HG03108 (cell line): ENCODE measurements at regions not wholly inside any gene's neighbourhood (a gene's known extent, or its start where the extent isn't known, plus 50 kb on each side); places are given as distances from the start of the nearest gene placed in this dataset.

Source experiments
- ATAC-seq: cut with Tn5 transposase; IDR thresholded peaks from one replicate; pipeline ENCODE4 v1.9.1; 2021; ENCODE audit warnings: moderate library complexity; ENCODE audit not compliant: unreplicated experiment

DNA sequence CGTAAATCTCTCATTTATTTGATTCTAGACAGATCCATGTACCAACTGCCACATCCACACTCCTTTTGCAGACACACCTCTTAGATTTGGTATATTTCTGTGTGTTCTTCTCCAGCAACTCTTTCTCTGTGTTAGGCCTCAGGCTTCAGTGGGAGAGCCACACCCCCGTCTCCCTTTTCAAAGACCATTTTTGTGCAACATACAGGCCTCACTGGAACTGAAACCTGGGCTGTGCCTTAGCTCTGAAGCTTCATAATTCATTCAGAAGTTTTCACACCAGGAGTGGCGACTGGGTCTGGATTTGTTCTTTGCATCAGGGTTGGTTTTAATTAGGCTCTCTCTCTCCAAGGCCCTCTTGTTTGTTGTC is 170.2 kb downstream of the THBS2 start:
- no peak for ATAC-seq

DNA sequence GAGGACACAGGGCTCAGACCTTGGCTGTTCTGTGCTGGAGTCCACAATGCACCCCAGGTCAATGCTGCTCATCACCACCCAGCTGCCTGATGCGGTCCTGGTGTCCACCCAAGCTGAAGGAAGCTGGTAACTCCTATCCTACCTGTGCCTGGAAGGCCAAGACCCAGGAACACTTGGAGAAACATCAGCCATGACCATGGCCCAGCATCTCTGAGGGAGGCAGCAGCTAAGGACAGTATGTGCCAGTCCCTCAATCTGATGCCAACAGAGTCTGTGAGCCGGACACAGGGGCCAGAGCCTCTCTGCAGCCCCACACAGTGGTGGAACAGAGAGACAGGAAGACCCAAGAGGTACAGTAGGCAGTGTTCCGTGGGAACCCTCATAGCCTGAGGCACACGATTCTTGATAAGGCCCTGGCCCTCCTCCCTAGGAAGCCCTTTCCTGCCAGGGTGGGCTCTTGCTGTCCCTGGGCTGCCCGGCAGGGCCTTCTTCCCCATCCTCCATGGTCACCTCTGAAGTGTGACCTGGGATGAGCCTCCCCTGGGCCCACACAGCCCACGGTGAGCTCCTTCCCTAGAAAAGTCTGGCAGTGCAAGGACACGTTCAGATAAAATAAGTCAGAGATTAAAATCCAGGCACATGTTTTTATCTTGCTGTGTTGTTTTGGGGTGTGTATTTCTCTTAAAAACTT is 170.7 kb downstream of the THBS2 start:
- no peak for ATAC-seq

DNA sequence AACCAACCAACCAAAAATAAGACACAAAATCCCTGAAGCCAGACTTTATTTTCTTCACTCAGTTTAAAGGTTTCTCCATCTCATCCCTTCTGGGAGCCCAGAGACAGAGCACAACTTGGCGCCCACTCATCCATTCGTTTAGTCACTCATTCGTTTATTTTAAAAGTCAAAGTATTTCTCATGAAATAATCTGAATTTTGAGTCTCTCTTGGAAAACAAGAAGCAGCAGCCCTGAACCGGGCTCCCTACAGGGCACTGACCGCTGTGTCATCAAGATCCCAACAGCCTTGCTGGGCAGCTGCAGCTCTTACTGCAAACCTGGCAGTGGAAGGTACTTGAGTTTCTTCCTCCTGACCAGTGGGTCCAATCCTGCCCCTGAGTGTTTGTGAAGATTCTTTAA is 171.6 kb downstream of the THBS2 start:
- no peak for ATAC-seq

DNA sequence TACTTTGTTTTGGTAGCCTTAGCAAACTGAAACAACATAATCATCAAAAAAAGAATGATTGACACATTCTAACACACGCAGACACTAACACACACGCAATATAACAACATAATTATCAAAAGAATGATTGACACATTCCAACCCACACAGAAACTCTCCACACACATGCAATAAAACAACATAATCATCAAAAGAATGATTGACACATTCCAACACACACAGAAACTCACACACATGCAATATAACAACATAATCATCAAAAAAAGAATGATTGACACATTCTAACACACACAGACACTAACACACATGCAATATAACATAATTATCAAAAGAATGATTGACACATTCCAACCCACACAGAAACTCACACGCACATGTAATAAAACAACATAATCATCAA is 172.4 kb downstream of the THBS2 start:
- no peak for ATAC-seq

DNA sequence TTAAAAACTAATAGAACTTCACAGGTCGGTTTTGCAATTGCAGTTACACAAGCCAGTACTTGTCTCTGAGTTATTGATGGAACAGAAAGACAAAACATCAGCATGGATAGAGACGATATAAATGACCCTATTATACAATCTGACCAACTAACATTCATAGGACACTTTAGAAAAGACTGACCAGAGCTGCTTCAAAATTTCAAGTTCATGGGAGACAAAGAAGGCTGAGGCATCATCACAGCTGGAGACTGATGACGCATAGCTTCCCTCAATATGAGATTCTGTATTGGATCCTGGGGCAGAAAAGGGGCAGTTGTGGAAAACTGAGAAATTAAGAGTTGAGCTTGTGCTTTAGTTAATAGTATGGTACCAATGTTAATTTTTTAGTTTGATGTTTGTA is 174.0 kb downstream of the THBS2 start:
- no peak for ATAC-seq

DNA sequence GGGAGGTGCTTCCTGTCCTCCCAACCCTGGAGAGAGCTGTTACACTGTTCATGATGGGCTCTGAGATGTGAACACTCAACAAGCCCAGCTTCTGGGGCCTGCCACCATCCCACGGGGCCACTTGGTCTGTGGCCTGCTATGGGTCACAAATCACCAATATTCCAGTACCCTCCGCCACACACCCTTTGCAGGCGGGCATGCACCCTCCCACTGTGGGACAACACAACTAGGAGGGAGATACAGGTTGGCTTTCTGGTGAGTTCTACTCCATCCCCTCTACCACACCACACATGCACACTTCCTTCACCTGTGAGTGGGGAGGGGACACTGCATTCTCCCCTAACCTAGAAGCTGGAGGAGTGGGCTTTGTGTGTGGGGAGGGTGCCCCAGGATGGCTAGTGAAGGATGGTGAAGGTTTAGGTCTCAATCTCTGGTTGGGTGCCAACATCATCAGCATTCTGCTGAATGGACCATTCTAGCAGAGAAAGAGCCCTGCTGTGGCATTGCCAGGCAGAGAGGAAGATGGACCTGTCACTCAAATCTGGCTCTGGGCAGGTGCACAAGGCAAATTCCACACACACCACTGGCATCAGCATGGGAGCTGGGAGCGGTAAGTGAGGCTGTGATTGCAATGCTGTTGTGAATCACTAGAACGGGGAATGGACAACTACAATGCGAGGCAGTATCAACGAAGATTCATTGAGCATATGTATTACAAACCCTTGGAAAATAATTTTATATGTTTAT is 175.1 kb downstream of the THBS2 start:
- no peak for ATAC-seq

DNA sequence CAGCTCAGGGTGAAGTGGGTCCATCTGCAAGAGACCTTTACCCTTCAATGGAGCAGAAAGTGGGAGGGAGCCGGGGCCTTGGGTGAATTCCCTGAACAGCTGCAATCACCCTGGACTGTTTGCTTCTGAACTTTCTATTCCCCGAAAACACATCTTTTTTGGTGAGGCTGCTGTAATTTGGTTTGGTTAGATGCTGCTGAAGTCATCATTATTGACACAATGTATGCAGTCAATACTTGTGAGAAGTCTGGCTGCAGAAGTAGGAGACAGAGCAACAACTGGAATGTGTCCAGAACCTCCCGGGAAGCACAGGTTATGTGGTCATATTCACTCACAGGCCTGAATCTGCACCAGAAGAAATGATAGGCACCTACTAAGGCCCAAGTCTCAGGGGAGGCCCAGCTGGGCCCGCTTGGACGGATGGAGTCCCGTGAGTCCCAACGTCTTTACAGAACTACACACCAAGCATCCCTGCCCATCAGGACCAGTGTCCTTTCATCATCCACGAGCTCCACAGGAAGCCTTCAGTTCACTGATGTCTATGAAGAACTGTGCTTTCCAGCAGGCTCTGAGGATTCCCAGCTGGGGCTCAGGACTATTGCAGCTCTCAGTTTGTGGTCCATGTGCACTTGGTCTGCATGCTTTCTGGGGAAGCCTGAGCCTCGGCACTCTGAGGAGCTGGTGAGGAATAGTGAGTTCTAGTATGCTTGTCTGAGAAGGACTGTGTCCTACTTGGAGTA is 177.6 kb downstream of the THBS2 start:
- ATAC-seq: no peak

DNA sequence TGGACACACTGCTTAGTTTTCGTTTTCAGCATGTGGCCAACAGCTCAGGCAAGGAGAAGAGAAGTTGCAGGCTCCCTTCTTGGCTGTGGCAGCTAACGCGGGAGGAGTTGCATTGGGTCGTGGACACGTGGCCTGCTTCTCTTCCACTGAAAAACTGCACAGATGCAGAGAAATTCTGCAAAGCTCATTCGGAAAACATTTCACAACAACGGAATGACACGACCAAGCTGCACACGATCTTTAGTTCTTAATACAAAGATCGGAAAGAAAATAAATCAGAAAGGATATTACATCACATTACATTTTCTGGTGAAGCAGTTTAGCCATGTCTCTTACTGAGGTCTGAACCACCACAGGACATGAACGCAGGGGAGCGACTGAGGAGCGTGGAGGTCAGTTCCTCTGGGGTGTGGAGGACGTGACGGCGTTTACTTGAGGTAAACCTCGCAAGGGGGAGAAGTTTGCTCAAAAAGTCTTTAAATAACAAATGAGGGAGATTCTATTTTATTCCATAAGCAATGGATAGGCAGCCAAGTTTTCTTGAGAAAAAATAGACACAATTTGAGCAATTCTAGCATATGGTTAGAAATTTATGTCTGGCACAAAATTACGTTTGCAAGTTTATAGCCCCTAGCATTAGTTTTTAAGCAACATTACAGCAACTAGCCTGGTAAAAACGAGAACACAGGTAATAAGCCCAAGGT is 178.3 kb downstream of the THBS2 start:
- no peak for ATAC-seq

DNA sequence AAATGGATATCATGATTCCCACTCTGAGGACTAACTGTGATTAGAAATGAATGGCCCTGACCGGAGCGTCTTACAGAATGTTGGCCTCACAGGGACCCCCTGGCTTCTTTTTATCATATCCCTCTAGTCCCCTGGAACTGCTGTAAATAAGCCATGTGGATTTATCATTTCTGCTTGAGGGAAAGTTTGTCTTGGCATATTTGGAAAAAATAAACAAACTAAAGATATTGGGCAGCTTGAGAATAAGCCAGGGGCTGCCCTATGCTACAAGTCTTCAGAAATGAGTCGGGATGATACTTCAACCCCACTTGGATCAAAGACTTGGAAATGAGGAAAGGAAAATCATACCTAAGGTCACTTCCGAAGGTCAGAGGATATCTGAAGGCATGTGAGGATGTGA is 179.1 kb downstream of the THBS2 start:
- ATAC-seq: no peak

DNA sequence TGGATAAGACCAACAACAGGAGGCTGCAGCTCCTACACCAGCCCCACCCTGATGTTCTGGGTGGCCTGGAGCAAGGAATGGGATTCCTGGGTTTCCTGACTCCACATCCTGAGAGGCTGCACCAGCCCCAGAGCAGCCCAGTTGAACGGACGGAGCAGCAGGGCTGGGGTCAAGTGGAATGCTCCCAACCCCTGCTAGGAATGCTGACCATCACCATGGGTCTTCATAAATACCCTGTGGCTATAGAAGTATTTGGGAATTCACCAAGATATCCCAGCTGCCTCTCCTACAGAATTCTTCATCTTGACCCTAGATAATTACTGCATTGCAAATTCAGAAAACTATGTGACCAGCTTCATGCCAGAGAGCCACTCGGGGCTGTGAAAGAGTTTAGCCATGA is 180.3 kb downstream of the THBS2 start:
- no peak for ATAC-seq

DNA sequence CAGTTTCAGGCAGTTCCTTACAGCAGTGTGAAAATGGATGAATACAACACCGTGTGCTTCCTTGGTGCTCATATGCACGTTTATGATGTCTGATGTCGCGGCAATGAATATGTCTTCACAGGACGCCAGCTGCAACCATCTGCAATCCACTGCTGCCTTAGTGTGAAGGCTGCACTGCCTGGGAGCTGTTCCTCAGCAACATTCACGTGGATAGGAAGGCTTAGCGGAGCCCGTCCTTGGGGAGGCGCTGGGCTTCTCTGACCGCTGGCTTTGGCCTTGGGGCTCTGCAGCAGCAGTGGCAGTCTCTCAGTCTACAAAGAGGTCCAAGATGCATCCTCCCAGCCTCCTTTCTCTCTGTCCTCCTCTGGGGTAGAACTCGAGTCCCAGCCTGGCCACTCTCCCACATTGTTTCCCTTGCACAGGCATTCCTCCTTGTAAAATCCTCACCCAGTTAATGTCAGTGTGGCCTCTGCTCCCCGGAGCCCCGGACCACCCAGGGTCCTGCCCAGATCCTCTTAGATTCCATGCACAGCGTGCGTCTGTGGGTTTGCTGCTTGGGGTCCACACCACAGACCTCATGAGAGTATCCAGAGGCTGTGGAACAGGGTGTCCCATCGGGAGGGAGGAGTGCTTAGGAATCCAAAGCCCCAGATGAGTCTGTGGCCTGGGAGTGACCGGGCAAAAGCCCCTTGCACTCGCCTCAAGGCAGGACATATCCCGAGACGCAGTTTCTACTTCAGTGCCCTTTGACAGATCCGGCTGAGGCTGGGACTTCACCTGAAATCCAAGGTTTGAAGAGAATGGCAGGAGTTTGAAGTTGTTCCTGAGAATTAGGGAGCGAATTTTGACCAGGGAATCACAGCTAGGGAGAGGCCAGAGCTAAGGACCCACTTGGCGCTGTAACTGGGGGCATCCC is 181.3 kb downstream of the THBS2 start:
- no peak for ATAC-seq

DNA sequence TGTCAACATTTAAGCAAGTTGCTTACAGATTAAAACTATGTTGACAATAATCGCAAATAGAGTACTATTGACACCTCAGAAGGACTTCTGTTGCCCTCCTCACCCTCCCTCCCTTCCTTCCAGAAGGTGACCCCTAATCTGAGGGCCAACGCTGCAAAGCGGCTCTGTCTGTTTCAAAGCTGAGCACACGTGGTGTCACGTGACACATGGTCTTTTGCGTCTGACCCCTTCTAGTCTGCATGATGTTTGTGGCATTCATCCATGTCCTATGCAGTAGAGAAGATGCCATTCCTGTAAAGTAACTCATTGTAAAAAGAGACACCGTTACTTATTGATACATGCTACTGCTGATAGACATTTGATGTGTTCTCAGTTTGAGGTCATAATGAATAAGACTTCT is 182.3 kb downstream of the THBS2 start:
- no peak for ATAC-seq

DNA sequence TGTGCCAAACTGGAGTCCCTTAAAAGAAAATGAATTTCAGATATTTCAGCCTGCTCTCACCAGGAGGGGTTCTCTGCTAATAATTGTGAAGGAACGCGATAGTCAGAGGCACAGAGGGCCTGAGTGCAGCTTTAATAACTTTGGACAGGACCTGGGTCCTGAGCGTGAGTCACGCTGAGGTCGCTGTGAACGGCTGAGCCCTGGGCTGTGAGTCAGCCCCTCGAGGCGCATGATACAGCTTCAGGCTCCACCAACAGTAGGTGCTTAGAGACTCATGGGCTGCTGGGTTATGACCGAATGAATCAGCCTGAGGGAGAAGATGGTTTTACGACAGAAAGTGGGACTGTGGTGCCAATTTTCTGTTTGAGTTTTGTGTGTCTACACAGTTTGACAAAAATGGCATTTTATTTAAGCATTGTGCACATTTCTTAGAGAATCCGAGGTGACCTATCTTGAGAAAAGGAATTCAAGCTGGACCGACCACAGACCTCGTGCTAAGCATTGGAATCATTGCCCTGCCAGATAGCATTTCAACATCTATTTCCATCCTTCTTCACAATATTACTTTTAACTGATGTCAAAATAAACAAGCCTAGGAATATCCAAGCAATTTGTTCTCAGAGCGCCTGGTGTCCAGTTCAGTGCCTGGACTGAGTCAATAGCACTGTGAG is 183.0 kb downstream of the THBS2 start:
- no peak for ATAC-seq

DNA sequence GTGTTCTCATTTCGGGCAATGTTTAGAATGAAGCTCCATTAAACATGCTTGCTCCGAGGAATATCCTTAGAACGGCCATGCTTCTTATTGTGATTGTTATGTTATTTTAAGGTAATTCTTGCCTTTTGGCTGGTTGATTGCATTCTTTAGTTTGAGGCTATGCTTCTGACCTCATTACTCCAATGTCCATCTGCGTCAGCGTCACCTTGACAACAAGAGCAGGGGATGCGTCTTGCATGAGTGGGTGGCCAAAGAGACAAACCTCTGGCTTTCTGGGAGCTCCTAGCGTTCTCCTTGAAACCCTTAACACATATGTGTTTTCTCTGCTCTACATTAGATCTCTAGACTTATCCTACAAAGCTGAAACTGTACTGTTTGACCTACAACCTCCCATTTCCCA is 184.3 kb downstream of the THBS2 start:
- no peak for ATAC-seq

DNA sequence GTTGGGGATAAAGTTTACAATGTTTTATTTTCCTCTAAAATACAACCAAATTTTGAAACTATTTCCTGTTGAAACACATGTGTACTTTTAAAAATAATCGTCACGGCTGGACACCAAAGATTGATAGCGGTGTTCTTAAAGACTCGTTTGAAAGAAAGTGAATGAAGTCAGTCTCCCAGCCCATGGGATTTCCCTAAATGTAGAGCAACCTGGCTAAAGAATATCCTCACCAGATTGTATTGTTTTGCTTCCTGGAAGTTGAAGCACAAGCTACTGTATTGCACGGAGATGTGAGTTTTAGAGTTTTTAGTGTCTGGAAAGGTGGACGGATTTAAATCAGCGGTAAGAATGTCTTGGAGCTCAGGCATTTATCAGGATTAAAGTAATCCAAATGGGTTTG is 189.5 kb downstream of the THBS2 start:
- no peak for ATAC-seq

DNA sequence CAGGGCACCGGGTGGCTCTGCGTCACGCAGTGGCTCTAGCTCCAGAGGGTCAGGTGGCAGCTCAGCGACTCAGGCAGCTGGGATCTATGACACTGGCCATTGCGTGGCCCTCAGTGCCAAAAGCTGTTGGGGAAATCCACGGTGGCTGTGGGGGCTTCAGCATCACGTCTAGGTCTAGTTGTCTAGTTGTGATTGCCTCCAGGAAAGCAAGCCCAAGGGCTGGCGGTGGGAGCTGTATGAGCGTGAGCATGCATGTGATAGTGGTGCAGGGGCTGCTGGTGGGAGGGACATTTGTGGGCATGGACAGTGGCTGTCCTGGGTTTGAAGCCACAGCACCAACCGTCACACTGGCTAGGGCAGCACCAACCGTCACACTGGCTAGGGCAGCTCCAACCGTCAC is 191.4 kb downstream of the THBS2 start:
- no peak for ATAC-seq

DNA sequence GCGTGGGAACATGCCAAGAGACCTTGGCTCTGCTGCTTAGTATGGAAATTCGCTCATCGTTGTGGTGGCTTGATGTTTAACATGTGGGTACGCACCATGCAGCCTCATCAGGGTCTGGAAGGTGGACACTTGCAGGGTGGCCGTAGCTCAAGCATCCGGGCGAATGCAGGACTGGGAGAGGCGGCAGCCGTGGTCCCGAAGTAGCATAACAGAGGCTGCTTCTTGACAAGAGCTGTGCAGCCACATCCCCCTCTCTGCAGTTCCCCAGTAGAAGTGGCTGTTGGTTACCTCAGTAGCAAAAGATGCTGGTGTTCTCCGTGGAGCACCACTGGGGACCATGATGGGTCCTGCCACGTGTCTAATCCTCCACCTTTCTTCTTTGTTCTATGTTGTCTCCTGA is 195.0 kb downstream of the THBS2 start:
- ATAC-seq: no peak

DNA sequence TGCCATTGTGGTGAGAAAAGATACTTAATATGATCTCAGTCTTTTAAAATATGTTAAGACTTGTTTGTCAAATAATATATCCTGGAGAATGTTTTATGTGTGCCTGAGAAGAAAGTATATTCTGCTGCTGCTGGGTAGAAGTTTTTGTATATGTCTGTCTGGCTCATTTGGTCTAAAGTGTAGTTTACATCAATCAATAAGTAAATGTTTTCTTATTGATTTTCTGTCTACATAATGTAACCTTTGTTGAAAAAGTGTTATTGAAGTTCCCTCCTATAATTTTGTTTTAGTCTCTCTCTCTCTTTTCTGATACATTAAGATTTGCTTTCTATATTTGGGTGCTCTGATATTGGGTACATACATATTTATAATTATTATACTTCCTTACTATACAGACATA is 201.2 kb downstream of the THBS2 start:
- no peak for ATAC-seq

DNA sequence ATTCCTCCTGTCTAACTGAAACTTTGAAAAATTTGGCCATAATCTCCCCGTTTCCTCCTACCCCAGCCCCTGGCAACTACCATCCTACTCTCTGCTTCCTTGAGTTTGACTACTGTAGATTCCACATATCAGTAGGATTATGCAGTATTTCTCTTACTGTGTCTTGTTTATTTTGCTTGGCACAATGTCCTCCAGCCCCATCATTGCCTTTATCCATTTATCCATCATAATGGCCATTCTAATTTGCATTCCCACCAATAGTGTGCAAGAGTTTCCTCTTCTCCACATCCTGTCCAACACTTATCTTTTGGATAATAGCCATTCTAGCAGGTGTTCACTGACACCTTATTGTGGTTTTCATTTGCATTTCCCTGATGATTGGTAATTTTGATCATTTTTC is 202.3 kb downstream of the THBS2 start:
- no peak for ATAC-seq

DNA sequence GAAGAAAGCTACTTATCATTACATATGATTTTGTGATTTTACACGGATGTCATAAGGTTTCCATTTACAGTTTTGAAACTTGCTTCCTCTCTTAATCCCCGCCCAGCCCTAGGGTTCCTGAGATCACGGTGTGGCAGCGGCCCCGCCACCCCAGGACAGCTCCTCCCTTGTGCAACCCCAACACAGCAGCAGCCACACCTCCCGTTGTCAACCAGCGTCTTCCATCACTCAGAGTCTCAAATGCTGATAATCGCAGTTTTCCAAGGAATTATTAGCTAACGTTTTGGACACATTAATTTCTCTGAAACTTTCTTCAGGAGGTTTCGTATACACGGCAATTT is 204.8 kb downstream of the THBS2 start:
- ATAC-seq: no peak
